ENCODE measurements at regions not wholly inside any gene's neighbourhood (a gene's known extent, or its start where the extent isn't known, plus 50 kb on each side); places are given as distances from the start of the nearest gene placed in this dataset.

GRCh38 chr10:55078121-55078520 is 277.1 kb upstream of the PCDH15 start (continued):
- TF ChIP-seq STAT6 (CRISPR knock-in tag; conservative IDR thresholded peaks at IDR 0.05; ENCODE audit: low read depth) (no peak), ZNF416 (CRISPR knock-in tag; IDR thresholded peaks at IDR 0.05) (no peak), USF1 (CRISPR knock-in tag; IDR thresholded peaks at IDR 0.05) (no peak), ELF4 (CRISPR knock-in tag; IDR thresholded peaks at IDR 0.05; ENCODE audit: low read depth) (no peak)

GRCh38 chr10:55065185-55065584 is 264.2 kb upstream of the PCDH15 start:
- H3K9me3 Mint-ChIP-seq, result peaks cover 13% of the 10 kb centered on the region
- TF ChIP-seq CTCF (IDR thresholded peaks at IDR 0.05), result no peak
- no peak for TF ChIP-seq ZNF396 (CRISPR knock-in tag; IDR thresholded peaks at IDR 0.05; ENCODE audit: borderline replicate concordance)
- no peak for TF ChIP-seq USF1 (CRISPR knock-in tag; IDR thresholded peaks at IDR 0.05)
- TF ChIP-seq RELA (CRISPR knock-in tag; IDR thresholded peaks at IDR 0.05; ENCODE audit: borderline replicate concordance), result no peak
- TF ChIP-seq TCF7 (CRISPR knock-in tag; IDR thresholded peaks at IDR 0.05; ENCODE audit: low read depth), result no peak
- TF ChIP-seq E2F4 (CRISPR knock-in tag; IDR thresholded peaks at IDR 0.05; ENCODE audit: borderline replicate concordance, low read depth), result no peak
- no peak for TF ChIP-seq FOXK1 (CRISPR knock-in tag; IDR thresholded peaks at IDR 0.05)
- H3K27ac Mint-ChIP-seq, result no peak overlapping the region
- ChIA-PET POLR2A (no interaction called here), CTCF (no interaction called here)
- ATAC-seq (no peak), DNase-seq (ENCODE audit: low spot score) (no peak)
- no peaks in the 10 kb centered on the region for H3K27me3 Mint-ChIP-seq (ENCODE audit: low read depth)
- no peak overlapping the region for H3K4me3 Mint-ChIP-seq
- H3K4me1 Mint-ChIP-seq, result no peaks in the 10 kb centered on the region
- H3K36me3 Mint-ChIP-seq, result no peaks in the 10 kb centered on the region

- ATAC-seq (no peak), DNase-seq (ENCODE audit: low spot score) (no peak)
- no peaks in the 10 kb centered on the region for H3K4me1 Mint-ChIP-seq
- H3K9me3 Mint-ChIP-seq, result peaks cover 13% of the 10 kb centered on the region
- H3K36me3 Mint-ChIP-seq, result no peaks in the 10 kb centered on the region
- no peak for TF ChIP-seq NFATC4 (CRISPR knock-in tag; IDR thresholded peaks at IDR 0.05)
- no peak for TF ChIP-seq ZNF396 (CRISPR knock-in tag; IDR thresholded peaks at IDR 0.05; ENCODE audit: borderline replicate concordance)
- no peak for TF ChIP-seq ZSCAN18 (CRISPR knock-in tag; IDR thresholded peaks at IDR 0.05)
- TF ChIP-seq HMGXB4 (CRISPR knock-in tag; IDR thresholded peaks at IDR 0.05), result no peak
- TF ChIP-seq FOXK1 (CRISPR knock-in tag; IDR thresholded peaks at IDR 0.05), result no peak
- no peak for TF ChIP-seq CTCF (IDR thresholded peaks at IDR 0.05)
- TF ChIP-seq MAX (CRISPR knock-in tag; IDR thresholded peaks at IDR 0.05), result no peak
- no peak for TF ChIP-seq TCF7 (CRISPR knock-in tag; IDR thresholded peaks at IDR 0.05; ENCODE audit: low read depth)
- TF ChIP-seq ATF2 (CRISPR knock-in tag; IDR thresholded peaks at IDR 0.05; ENCODE audit: borderline replicate concordance, low read depth), result no peak
- CTCF ChIA-PET, result no interaction called here
- POLR2A ChIA-PET, result no interaction called here
- no peak overlapping the region for H3K27ac Mint-ChIP-seq
- no peaks in the 10 kb centered on the region for H3K27me3 Mint-ChIP-seq (ENCODE audit: low read depth)
- no peak overlapping the region for H3K4me3 Mint-ChIP-seq
Measured at GRCh38 chr10:55063811-55064210, 262.8 kb upstream of the PCDH15 start.

Measured in WTC11 (cell line).